OCI-LY7 (cell line): ENCODE measurements at regions not wholly inside any gene's neighbourhood (a gene's known extent, or its start where the extent isn't known, plus 50 kb on each side); places are given as distances from the start of the nearest gene placed in this dataset.

ENCODE experiments used
- CTCF ChIP-seq: fragments of 200-600 bp; sonication (generic); conservative IDR thresholded peaks from 2 replicates; pipeline ENCODE4 v1.5.1; 2014; ENCODE audit warnings: mild to moderate bottlenecking, antibody characterized with exemption, low read length, moderate library complexity, mixed read lengths
- EZH2phosphoT487 ChIP-seq: fragments of 200-600 bp; sonication (generic); IDR thresholded peaks from 2 replicates; pipeline ENCODE4 v1.6.1; 2018; ENCODE audit warnings: low read depth, borderline replicate concordance, mild to moderate bottlenecking, mixed run types, antibody characterized with exemption, low read length, moderate library complexity, mixed read lengths

DNA sequence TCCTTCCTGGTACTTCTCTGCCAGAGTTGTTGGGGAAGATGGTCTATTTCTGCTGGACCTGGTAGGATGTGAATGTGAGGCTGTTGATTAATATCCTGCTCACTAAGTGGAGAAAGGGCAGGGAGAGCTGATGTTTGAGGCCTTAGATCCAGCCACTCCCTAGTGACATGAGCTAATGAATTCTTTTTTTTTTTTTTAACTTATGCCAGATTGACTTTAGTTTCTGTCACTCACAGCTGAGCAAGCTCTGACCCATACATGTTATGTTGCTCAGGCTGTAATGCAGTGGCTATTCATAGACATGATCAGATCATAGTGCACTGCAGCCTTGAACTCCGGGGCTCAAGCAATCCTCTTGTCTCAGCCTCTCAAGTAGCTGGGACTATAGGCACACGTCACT lies 75.1 kb upstream of the SPRY4 start:
- no peak for TF ChIP-seq CTCF
- TF ChIP-seq EZH2phosphoT487: no peak
